Inflammatory macrophage treated with lipopolysaccharide for 4 hours (primary cell): ENCODE measurements at regions not wholly inside any gene's neighbourhood (a gene's known extent, or its start where the extent isn't known, plus 50 kb on each side); places are given as distances from the start of the nearest gene placed in this dataset.
"Not testable (repeated sequence)": the region's sequence is repeated elsewhere in the genome, so short reads cannot be mapped to it uniquely, and the experiment has no call there.

ENCODE experiments used
- DNase-seq: peaks from one replicate; pipeline ENCODE4 v3.0.0-alpha.2; 2020

DNA sequence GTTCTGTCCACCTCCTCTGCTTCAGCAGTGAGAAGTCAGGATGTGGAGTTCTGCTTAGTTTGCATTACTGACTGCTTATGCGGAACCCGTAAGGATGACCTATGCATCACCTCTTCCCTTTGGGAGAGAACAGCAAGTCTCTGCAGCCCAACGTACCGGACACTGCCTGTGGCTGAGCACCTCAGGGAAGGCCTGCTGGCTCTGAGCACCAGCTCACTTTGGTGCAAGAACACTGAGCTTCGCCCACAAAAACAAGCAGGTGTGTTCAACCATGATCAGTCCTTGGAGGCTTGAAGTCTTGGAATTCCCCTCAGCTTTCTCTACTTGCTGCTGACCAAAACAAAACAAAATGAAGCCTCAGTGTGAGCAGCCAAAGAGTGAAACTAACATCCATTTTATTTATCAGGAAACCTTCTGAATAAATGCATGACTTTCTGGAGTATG, 52.7 kb upstream of the NCK2 start:
- DNase-seq = no peak

GRCh38 chr2:105690566-105690965, 54.1 kb upstream of the NCK2 start:
- no peak for DNase-seq

GRCh38 chr2:105689484-105689883, 55.2 kb upstream of the NCK2 start:
- DNase-seq = no peak

GRCh38 chr2:105688946-105689345, 55.8 kb upstream of the NCK2 start:
- DNase-seq = no peak

GRCh38 chr2:105686588-105686987, 58.1 kb upstream of the NCK2 start:
- DNase-seq = no peak

DNA sequence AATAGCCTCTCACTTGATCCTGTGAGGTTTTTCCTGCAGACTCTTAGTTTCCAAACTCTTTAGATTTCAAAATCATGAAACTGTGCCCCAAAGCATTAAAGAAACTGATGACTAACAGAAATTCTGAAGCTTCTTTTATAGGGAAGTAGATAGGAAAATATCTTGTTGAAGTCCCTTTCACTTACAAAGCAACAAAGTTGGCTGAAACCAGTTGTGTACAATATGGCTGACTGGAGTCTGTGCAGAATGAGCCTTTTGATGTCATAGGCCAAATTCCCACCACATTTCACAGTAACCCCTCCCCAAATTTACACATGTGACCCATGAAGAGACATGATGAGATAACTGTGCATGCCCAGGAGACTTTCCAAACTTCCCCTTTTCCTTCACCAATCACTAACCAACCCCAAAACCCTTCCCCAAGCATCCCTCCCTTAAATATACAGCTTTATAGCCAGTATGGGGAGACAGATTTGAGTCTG, 61.7 kb upstream of the NCK2 start:
- peak; percentile 75 for DNase-seq

GRCh38 chr2:105682401-105682800, 62.3 kb upstream of the NCK2 start:
- no peak for DNase-seq

GRCh38 chr2:105681927-105682326, 62.8 kb upstream of the NCK2 start:
- DNase-seq = no peak

DNA sequence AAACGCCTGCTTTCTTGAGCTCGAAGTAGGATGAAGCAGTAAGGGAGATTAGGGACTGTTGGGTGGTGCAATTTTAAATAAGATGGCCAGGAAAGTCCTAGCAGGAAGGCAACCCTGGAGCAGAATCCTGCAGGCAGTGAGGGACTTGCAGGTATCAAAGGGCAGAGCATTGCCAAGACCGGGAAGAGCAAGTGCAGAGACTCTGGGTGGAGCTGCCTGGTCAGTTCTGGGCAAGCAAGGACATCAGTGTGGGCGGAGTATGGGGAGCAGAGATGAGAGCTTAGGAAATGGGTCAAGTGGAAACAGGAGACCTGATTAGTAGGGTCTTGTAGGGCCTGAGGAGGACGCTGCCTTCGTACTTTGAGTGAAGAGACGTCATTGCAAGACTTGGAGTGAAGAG, 64.4 kb upstream of the NCK2 start:
- DNase-seq = no peak

DNA sequence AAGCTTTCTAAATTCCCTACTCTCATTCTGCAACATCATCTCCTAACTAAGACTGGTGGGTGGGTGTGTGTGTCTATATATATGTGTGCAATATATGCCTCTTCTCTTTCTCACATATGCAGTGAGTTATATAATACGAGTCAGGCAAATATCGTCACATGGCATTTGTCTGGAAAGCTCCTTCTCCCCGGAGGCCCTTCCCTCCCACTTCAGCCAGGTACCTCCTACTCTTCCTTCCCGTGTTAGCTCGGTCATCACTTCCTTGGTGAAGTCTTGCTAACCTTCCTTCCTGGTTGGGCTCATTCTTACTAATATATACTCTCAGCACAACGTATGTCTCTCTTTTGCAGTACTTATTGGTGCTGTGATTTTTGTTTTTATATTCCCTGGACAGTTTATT, 66.4 kb upstream of the NCK2 start:
- DNase-seq = peak; percentile 0

DNA sequence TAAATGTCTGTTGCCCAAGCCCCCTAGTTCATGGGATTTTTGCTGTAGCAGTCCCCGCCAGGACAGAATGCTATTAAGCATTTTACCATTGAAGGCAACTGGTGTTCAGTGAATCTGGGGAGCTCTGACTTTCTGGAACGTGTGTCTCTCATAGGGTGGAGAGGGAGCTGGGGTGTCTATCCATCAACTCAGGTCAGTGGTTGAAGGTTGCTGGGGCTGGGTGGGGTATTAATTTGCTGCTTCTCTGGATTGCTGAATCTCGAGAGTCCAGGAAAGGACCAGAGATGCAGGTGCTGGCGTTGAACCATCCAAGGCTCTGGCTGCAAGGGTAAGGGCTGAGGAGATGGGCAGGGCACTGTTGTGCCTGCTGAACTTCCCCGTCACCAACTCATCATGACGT, 66.8 kb upstream of the NCK2 start:
- DNase-seq = no peak

GRCh38 chr2:105675841-105676240, 68.9 kb upstream of the NCK2 start:
- DNase-seq = no peak

DNA sequence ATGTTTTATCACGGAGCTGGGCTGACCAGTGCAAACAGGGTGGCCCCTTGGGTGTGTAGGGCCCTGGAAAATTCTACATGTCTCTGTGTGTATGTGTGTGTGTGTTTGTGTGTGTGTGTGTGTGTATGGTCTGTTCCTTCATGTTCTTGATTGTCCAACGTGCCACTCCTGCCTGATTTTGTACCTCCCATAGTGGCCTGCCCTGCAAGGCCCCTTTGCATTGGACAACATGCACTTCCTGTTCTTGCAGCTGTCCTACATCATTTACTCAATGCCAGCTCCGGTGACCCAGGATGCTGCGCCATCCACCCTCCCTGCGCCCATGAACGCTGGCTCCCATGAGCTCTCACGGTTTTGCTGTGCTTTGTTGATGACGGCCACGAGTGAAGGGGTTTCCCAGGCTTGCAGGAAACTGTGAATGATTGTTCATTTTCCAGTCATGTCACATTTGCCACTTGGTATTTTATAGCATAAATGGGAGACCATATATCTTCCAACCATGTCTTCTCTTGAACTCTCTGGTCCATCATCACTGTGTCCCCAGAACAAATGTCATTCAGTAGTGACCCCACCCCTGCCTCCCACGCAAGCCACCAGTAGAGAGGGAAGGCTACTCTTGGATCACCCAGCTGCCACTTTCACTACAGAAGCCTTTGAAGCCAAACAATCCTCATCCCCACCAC, 69.7 kb upstream of the NCK2 start:
- DNase-seq = no peak

GRCh38 chr2:105674401-105674800, 70.3 kb upstream of the NCK2 start:
- no peak for DNase-seq

GRCh38 chr2:105671156-105671555, 73.6 kb upstream of the NCK2 start:
- DNase-seq = no peak

GRCh38 chr2:105669384-105669891, 75.3 kb upstream of the NCK2 start:
- DNase-seq = no peak

DNA sequence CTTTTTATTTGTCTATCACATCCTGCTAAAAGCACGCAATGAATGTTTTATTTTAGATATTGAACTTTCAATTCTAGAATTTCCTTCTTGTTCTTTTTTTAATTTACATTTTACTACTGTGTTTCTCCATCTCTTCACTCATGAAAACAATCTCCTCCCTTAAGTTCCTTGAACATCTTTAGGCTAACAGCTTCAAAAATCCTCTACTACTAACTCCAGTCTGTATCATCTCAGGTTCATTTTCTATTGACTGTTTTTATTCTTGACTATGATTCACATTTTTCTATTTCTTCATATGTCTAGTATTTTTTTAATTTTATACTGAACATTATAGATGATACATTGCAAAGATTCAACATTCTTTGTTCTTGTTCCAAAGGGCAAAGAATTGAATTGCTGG, 79.2 kb upstream of the NCK2 start:
- DNase-seq = no peak

DNA sequence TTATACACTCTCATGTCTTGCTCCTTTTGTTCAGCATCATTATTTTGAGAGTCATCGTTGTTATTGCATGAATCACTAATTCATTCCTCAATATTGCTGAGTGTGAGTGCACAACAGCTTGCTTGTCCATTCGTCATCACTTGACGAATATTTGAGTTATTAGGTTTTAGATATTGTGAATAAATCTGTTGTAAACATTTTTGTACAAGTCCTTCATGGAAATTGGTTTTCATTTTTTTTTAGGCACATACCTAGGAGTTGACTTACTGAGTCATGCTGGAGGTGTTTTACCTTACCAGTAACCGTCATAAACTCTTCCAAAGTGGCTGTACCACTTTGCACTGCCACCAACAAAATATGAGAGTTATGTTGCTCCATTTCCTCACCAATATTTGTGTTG, 84.2 kb upstream of the NCK2 start:
- no peak for DNase-seq

DNA sequence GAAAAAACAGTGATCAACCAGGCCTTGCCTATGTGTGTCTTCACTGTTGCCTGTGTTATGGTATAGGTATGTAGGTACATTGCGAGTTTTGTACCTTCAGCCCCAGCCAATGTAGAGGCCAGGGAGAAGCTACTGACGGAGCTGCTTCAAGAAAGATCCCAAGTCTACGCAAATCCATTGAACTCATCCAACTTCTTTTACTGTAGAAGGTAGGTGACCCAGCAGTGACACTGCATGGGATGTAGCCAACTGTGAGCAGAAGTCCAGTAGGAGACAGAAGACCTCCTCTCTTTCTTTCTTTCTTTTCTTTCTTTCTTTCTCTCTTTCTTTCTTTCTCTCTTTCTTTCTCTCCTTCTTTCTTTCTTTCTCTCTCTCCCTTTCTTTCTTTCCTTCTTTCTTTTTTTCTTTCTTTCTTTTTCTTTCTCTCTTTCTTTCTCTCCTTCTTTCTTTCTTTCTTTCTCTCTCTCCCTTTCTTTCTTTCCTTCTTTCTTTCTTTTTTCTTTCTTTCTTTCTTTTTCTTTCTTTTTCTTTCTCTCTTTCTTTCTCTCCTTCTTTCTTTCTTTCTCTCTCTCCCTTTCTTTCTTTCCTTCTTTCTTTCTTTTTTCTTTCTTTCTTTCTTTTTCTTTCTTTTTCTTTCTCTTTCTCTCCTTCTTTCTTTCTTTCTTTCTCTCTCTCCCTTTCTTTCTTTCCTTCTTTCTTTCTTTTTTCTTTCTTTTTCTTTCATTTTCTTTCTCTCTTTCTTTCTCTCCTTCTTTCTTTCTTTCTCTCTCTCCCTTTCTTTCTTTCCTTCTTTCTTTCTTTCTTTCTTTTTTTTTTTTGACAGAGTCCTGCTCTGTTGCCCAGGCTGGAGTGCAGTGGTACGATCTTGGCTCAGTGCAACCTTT, 88.7 kb upstream of the NCK2 start:
- not testable (repeated sequence) for DNase-seq

DNA sequence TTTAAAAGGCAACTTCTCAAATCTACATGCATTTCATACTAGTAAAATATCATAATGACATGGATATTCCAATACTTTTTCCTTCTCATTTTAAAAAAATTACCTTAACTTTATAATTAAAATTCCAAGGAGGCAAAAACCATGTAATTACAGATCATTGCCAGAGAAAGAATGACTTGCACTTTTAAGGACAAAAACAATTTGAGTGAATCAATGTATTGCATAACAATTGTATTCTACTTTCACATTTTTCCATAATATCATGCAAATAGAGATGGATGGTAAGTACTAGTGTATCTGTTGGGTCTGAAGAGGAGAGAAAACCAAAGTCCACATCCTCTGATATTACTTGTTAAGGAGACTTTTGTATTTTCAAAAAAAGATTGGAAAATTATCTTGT, 89.5 kb upstream of the NCK2 start:
- no peak for DNase-seq

GRCh38 chr2:105654474-105655004, 90.2 kb upstream of the NCK2 start:
- DNase-seq = no peak

- no peak for DNase-seq
These were observed 91.4 kb upstream of the NCK2 start for GRCh38 chr2:105653302-105653701.

GRCh38 chr2:105652014-105652796, 92.5 kb upstream of the NCK2 start:
- no peak for DNase-seq
